ENCODE measurements at regions not wholly inside any gene's neighbourhood (a gene's known extent, or its start where the extent isn't known, plus 50 kb on each side); places are given as distances from the start of the nearest gene placed in this dataset.

- TF ChIP-seq, protein P1, sequence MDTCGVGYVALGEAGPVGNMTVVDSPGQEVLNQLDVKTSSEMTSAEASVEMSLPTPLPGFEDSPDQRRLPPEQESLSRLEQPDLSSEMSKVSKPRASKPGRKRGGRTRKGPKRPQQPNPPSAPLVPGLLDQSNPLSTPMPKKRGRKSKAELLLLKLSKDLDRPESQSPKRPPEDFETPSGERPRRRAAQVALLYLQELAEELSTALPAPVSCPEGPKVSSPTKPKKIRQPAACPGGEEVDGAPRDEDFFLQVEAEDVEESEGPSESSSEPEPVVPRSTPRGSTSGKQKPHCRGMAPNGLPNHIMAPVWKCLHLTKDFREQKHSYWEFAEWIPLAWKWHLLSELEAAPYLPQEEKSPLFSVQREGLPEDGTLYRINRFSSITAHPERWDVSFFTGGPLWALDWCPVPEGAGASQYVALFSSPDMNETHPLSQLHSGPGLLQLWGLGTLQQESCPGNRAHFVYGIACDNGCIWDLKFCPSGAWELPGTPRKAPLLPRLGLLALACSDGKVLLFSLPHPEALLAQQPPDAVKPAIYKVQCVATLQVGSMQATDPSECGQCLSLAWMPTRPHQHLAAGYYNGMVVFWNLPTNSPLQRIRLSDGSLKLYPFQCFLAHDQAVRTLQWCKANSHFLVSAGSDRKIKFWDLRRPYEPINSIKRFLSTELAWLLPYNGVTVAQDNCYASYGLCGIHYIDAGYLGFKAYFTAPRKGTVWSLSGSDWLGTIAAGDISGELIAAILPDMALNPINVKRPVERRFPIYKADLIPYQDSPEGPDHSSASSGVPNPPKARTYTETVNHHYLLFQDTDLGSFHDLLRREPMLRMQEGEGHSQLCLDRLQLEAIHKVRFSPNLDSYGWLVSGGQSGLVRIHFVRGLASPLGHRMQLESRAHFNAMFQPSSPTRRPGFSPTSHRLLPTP (IDR thresholded peaks at IDR 0.05; ENCODE audit: borderline replicate concordance, extremely low read depth, insufficient read length) = no peak
- no peak for TF ChIP-seq MEIS2 (IDR thresholded peaks at IDR 0.05; ENCODE audit: partially characterized antibody)
- TF ChIP-seq, protein P2, sequence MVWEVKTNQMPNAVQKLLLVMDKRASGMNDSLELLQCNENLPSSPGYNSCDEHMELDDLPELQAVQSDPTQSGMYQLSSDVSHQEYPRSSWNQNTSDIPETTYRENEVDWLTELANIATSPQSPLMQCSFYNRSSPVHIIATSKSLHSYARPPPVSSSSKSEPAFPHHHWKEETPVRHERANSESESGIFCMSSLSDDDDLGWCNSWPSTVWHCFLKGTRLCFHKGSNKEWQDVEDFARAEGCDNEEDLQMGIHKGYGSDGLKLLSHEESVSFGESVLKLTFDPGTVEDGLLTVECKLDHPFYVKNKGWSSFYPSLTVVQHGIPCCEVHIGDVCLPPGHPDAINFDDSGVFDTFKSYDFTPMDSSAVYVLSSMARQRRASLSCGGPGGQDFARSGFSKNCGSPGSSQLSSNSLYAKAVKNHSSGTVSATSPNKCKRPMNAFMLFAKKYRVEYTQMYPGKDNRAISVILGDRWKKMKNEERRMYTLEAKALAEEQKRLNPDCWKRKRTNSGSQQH (CRISPR knock-in tag; IDR thresholded peaks at IDR 0.05) = no peak
- no peak for TF ChIP-seq NFE2L1 (tag; IDR thresholded peaks at IDR 0.05; ENCODE audit: borderline replicate concordance, low read depth)
- TF ChIP-seq, protein P3, sequence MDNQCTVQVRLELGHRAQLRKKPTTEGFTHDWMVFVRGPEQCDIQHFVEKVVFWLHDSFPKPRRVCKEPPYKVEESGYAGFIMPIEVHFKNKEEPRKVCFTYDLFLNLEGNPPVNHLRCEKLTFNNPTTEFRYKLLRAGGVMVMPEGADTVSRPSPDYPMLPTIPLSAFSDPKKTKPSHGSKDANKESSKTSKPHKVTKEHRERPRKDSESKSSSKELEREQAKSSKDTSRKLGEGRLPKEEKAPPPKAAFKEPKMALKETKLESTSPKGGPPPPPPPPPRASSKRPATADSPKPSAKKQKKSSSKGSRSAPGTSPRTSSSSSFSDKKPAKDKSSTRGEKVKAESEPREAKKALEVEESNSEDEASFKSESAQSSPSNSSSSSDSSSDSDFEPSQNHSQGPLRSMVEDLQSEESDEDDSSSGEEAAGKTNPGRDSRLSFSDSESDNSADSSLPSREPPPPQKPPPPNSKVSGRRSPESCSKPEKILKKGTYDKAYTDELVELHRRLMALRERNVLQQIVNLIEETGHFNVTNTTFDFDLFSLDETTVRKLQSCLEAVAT (IDR thresholded peaks at IDR 0.05) = no peak
- no peak for TF ChIP-seq KHSRP (IDR thresholded peaks at IDR 0.05)
- no peak for TF ChIP-seq ETS2 (tag; IDR thresholded peaks at IDR 0.05; ENCODE audit: borderline replicate concordance, poor library complexity, severe bottlenecking)
Measured at GRCh38 chr3:1843111-1843510, 255.6 kb upstream of the CNTN4 start (continued).
